GM12878 (cell line): ENCODE measurements at regions not wholly inside any gene's neighbourhood (a gene's known extent, or its start where the extent isn't known, plus 50 kb on each side); places are given as distances from the start of the nearest gene placed in this dataset.

Experiments used
- ATAC-seq: fragments of 200-7000 bp; cut with Tn5 transposase; 3 replicates; pipeline ENCODE4 v1.9.1; 2020; ENCODE audit warnings: mild to moderate bottlenecking, moderate library complexity
- BruUV-seq: library from RNA; stranded (reverse); fragments of 400-500 nt; replicated peaks from 2 replicates; lab custom pipeline; 2021; lab: Mats Ljungman, UMichigan
- CTCF ChIA-PET: fragments of 300-600 bp; sonication (Branson Sonifier 250); formaldehyde crosslinking; extraction: SDS; loops from one replicate; lab custom pipeline; 2021; ENCODE audit warnings: inconsistent platforms; lab: Yijun Ruan, JAX
- POLR2A ChIA-PET: fragments of 350-600 bp; formaldehyde crosslinking; extraction: SDS; loops from one replicate; lab custom pipeline; 2021; ENCODE audit warnings: inconsistent platforms; lab: Charles Lee
- RAD21 ChIA-PET: fragments of 300-600 bp; sonication (Branson Sonifier 250); formaldehyde crosslinking; loops from one replicate; lab custom pipeline; 2023; ENCODE audit warnings: antibody characterized with exemption; ENCODE audit not compliant: unreplicated experiment; lab: Charles Lee
- SMC1A ChIA-PET: fragments of 300-600 bp; sonication (Branson Sonifier 250); formaldehyde crosslinking; loops from one replicate; lab custom pipeline; 2023; ENCODE audit not compliant: unreplicated experiment, uncharacterized antibody; lab: Charles Lee
- DNase-seq: peaks from one replicate; pipeline ENCODE4 v3.0.0-alpha.2; 2011; ENCODE audit warnings: low read depth, low spot score
- FAIRE-seq: peaks from 3 replicates; lab custom pipeline; 2011; peaks lifted over from hg19 to GRCh38; lab: Jason Lieb, UNC
- H2AFZ ChIP-seq: 2 replicates; pipeline ENCODE4 v1.6.0; 2011; ENCODE audit warnings: low read depth, low read length, control low read depth; ENCODE audit not compliant: control insufficient read depth
- H3K27ac ChIP-seq: 2 replicates; pipeline ENCODE4 v1.5.1; 2011; ENCODE audit warnings: control low read depth; ENCODE audit not compliant: control insufficient read depth, insufficient read depth
- H3K27me3 ChIP-seq, 2 experiments: replicated peaks in 1 of 2; 2 replicates each; pipeline versions ENCODE4 v1.6.0 to v1.6.1; 2011; ENCODE audit warnings: low read length in 1 of 2; ENCODE audit not compliant: control insufficient read depth in 2 of 2, insufficient read depth in 2 of 2
- H3K36me3 ChIP-seq, 2 experiments: 2 replicates each; pipeline ENCODE4 v1.5.1; 2011; ENCODE audit warnings: low read length in 1 of 2; ENCODE audit not compliant: control insufficient read depth in 2 of 2, insufficient read depth in 2 of 2
- H3K4me1 ChIP-seq: 2 replicates; pipeline ENCODE4 v1.6.1; 2011; ENCODE audit warnings: mild to moderate bottlenecking, low read length, moderate library complexity, mixed read lengths; ENCODE audit not compliant: control insufficient read depth, insufficient read depth
- H3K4me2 ChIP-seq: 2 replicates; pipeline ENCODE4 v1.6.0; 2011; ENCODE audit warnings: control low read depth; ENCODE audit not compliant: control insufficient read depth, insufficient read depth
- H3K4me3 ChIP-seq: fragments of 200-600 bp; sonication (generic); 2 replicates; pipeline ENCODE4 v1.5.1; 2016
- H3K79me2 ChIP-seq: 2 replicates; pipeline ENCODE4 v1.6.0; 2011; ENCODE audit warnings: low read length; ENCODE audit not compliant: control insufficient read depth, insufficient read depth
- H3K9ac ChIP-seq: 2 replicates; pipeline ENCODE4 v1.8.0; 2011; ENCODE audit warnings: low read length, control low read depth, mixed read lengths; ENCODE audit not compliant: control insufficient read depth, insufficient read depth
- H3K9me3 ChIP-seq: replicated peaks from 3 replicates; pipeline ENCODE4 v1.5.1; 2011; ENCODE audit warnings: mild to moderate bottlenecking, low read length; ENCODE audit not compliant: control insufficient read depth, insufficient read depth
- H4K20me1 ChIP-seq: 2 replicates; pipeline ENCODE4 v1.6.0; 2011; ENCODE audit not compliant: control insufficient read depth, insufficient read depth
- DPF2 ChIP-seq: fragments of 450-650 bp; IDR thresholded peaks from 2 replicates; pipeline ENCODE4 v1.6.1; 2017; ENCODE audit warnings: mild to moderate bottlenecking
- FOS ChIP-seq: IDR thresholded peaks from 3 replicates; pipeline ENCODE4 v1.6.1; 2011; ENCODE audit warnings: borderline replicate concordance; ENCODE audit not compliant: insufficient read length; ENCODE audit errors: extremely low read depth
- NFYB ChIP-seq: IDR thresholded peaks from 2 replicates; pipeline ENCODE4 v1.6.1; 2011; ENCODE audit warnings: low read depth, mild to moderate bottlenecking, low read length, improper control_type of control experiment, moderate library complexity; ENCODE audit not compliant: insufficient read depth
- SMAD1 ChIP-seq: fragments of 450-650 bp; IDR thresholded peaks from 2 replicates; pipeline ENCODE4 v1.6.1; 2018; ENCODE audit warnings: mild to moderate bottlenecking, low read depth; ENCODE audit not compliant: partially characterized antibody
- TARDBP ChIP-seq: IDR thresholded peaks from 2 replicates; pipeline ENCODE4 v1.6.1; 2016; ENCODE audit warnings: borderline replicate concordance
- WGBS: methylation state at CpG from one replicate; pipeline ENCODE4 v1.1.6; 2016; ENCODE audit warnings: low lambda C conversion rate; ENCODE audit not compliant: insufficient replicate concordance, insufficient coverage; ENCODE audit errors: missing lambda C conversion rate; 5-methylcytosine and 5-hydroxymethylcytosine counted together
- in situ Hi-C: fragments of 300-500 bp; cut with MboI; formaldehyde crosslinking; loops from 9 replicates; pipeline ENCODE4 v1.14.3; 2018; ENCODE audit warnings: mixed read lengths
- intact Hi-C: fragments of 100-400 bp; cut with micrococcal nuclease; formaldehyde crosslinking; loops from one replicate; pipeline ENCODE4 v1.14.2; 2022; ENCODE audit not compliant: unreplicated experiment
- TF ChIP-seq, protein P1 (sequence below): fragments of 450-650 bp; IDR thresholded peaks from 2 replicates; pipeline ENCODE4 v1.6.1; 2017; ENCODE audit warnings: mild to moderate bottlenecking

DNA sequence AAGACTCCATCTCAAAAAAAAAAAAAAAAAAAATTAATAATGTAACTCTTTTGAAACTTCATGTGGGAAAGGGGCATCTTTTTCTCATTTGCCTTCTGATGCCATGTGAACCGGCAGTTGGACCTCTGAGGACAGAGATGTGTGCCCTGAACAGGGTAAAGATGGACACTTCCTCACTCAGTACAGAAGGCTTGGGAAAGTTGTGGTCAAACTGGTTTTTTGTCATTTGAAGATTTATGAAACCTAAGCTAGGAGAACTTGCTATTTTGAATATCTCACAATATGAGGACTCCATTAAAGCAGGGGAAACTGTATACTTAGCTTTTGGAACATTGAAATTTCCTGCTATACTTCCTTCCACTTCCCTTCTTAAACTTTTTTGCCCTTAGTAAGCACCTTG is 147.5 kb upstream of the ALDH1B1 start:
- SMC1A ChIA-PET: interaction anchor here (0.6 to 2.9 kb wide), 9 partner anchors 10 to 334 kb away, joined by 3 to 16 read pairs (median 4); no protein-coding TSS in a partner anchor
- intact Hi-C loops: no loop called here
- in situ Hi-C loops: no loop called here
- Histone ChIP-seq H3K4me2 (no peak overlapping the region), H2AFZ (no peak overlapping the region), H3K79me2 (no peaks in the 10 kb centered on the region), H3K4me1 (no peaks in the 10 kb centered on the region), H3K4me3 (no peak overlapping the region), H3K36me3 (no peaks in the 10 kb centered on the region), H3K27me3 (no peaks in the 10 kb centered on the region), H3K27ac (no peak overlapping the region), H4K20me1 (no peaks in the 10 kb centered on the region), H3K9ac (no peak overlapping the region), H3K9me3 (no peaks in the 10 kb centered on the region)
- POLR2A ChIA-PET: interaction anchor here (0.7 to 0.9 kb wide), 2 partner anchors 17 to 82 kb away, joined by 3 to 10 read pairs; no protein-coding TSS in a partner anchor
- BruUV-seq: no TSS peak
- RAD21 ChIA-PET: interaction anchor here (1.4 to 1.6 kb wide), 3 partner anchors 59 to 342 kb away, joined by 4 read pairs; no protein-coding TSS in a partner anchor
- DNase-seq: no peak
- FAIRE-seq: no peak
- TF ChIP-seq DPF2: no peak
- TF ChIP-seq FOS: no peak
- TF ChIP-seq, protein P1, sequence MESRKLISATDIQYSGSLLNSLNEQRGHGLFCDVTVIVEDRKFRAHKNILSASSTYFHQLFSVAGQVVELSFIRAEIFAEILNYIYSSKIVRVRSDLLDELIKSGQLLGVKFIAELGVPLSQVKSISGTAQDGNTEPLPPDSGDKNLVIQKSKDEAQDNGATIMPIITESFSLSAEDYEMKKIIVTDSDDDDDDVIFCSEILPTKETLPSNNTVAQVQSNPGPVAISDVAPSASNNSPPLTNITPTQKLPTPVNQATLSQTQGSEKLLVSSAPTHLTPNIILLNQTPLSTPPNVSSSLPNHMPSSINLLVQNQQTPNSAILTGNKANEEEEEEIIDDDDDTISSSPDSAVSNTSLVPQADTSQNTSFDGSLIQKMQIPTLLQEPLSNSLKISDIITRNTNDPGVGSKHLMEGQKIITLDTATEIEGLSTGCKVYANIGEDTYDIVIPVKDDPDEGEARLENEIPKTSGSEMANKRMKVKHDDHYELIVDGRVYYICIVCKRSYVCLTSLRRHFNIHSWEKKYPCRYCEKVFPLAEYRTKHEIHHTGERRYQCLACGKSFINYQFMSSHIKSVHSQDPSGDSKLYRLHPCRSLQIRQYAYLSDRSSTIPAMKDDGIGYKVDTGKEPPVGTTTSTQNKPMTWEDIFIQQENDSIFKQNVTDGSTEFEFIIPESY: no peak
- no peak for TF ChIP-seq SMAD1
- TF ChIP-seq NFYB: no peak
- no peak for TF ChIP-seq TARDBP
- 71% methylated on average over 1 of the region's 1 CpG for WGBS
- ATAC-seq: no peak
- CTCF ChIA-PET: interaction anchor here (0.6 to 1.6 kb wide), 5 partner anchors 13 to 331 kb away, joined by 3 to 5 read pairs (median 3); no protein-coding TSS in a partner anchor
